ENCODE measurements at regions not wholly inside any gene's neighbourhood (a gene's known extent, or its start where the extent isn't known, plus 50 kb on each side); places are given as distances from the start of the nearest gene placed in this dataset.
"Not testable (repeated sequence)": the region's sequence is repeated elsewhere in the genome, so short reads cannot be mapped to it uniquely, and the experiment has no call there.

- CTCF ChIA-PET: interaction anchor here (0.6 to 1.9 kb wide), 8 partner anchors 14 to 42 kb away, joined by 3 to 6 read pairs (median 4); no protein-coding TSS in a partner anchor
- H3K4me3 Mint-ChIP-seq: peak overlapping the region; percentile 34
- not testable (repeated sequence) for H3K9me3 Mint-ChIP-seq (ENCODE audit: low read depth); H3K36me3 Mint-ChIP-seq (ENCODE audit: low read depth); H3K27me3 Mint-ChIP-seq
- POLR2A ChIA-PET: interaction anchor here (1.5 to 4.3 kb wide), 5 partner anchors 17 to 151 kb away, joined by 8 to 40 read pairs (median 12); no protein-coding TSS in a partner anchor
- DNase-seq (peak; percentile 83), ATAC-seq (peak; percentile 78)
- peak overlapping the region; percentile 99 for H3K27ac Mint-ChIP-seq
- H3K4me1 Mint-ChIP-seq: peaks cover 48% of the 10 kb centered on the region
- intact Hi-C loops (cut with DNase I, micrococcal nuclease): loop anchor here in 1 of 2 experiments (10.0 kb wide), 1 partner anchor 153 kb away; no protein-coding TSS in a partner anchor
Measured at GRCh38 chr1:148371551-148371994, 111.5 kb downstream of the PPIAL4G start.

GRCh38 chr1:148370661-148371060 lies 112.4 kb downstream of the PPIAL4G start:
- not testable (repeated sequence) for H3K9me3 Mint-ChIP-seq (ENCODE audit: low read depth); H3K27me3 Mint-ChIP-seq; H3K4me3 Mint-ChIP-seq; ATAC-seq; DNase-seq; H3K36me3 Mint-ChIP-seq (ENCODE audit: low read depth)
- intact Hi-C loops (cut with DNase I, micrococcal nuclease): loop anchor here in 1 of 2 experiments (10.0 kb wide), 1 partner anchor 154 kb away; no protein-coding TSS in a partner anchor
- peak overlapping the region; percentile 62 for H3K27ac Mint-ChIP-seq
- ChIA-PET CTCF (interaction anchor here (1.5 kb wide), 1 partner anchor 21 kb away, joined by 4 read pairs; no protein-coding TSS in a partner anchor), POLR2A (interaction anchor here (3.6 to 4.3 kb wide), 2 partner anchors 18 to 36 kb away, joined by 22 to 40 read pairs; no protein-coding TSS in a partner anchor)
- peaks cover 45% of the 10 kb centered on the region for H3K4me1 Mint-ChIP-seq

- intact Hi-C loops (cut with DNase I, micrococcal nuclease): loop anchor here in 1 of 2 experiments (5.0 kb wide), 1 partner anchor 50 kb away; no protein-coding TSS in a partner anchor
- H3K27me3 Mint-ChIP-seq: no peaks in the 10 kb centered on the region
- ChIA-PET POLR2A (interaction anchor here (1.2 kb wide), 1 partner anchor 21 kb away, joined by 3 read pairs; no protein-coding TSS in a partner anchor), CTCF (interaction anchor here (0.6 kb wide), 1 partner anchor 26 kb away, joined by 3 read pairs; no protein-coding TSS in a partner anchor)
- ATAC-seq (no peak), DNase-seq (no peak)
- H3K4me1 Mint-ChIP-seq: peaks cover 55% of the 10 kb centered on the region
- H3K27ac Mint-ChIP-seq: no peak overlapping the region
- H3K4me3 Mint-ChIP-seq: no peak overlapping the region
- H3K36me3 Mint-ChIP-seq (ENCODE audit: low read depth): no peaks in the 10 kb centered on the region
- H3K9me3 Mint-ChIP-seq (ENCODE audit: low read depth): no peaks in the 10 kb centered on the region
Measured at GRCh38 chr1:148367596-148367995, 115.5 kb downstream of the PPIAL4G start.

- H3K4me3 Mint-ChIP-seq; CTCF ChIA-PET; H3K27me3 Mint-ChIP-seq; H3K9me3 Mint-ChIP-seq (ENCODE audit: low read depth); ATAC-seq; H3K36me3 Mint-ChIP-seq (ENCODE audit: low read depth); DNase-seq; POLR2A ChIA-PET: not testable (repeated sequence)
- Mint-ChIP-seq H3K4me1 (peaks cover 54% of the 10 kb centered on the region), H3K27ac (peak overlapping the region; percentile 58)
- intact Hi-C loops (cut with DNase I, micrococcal nuclease): loop anchor here in 1 of 2 experiments (5.0 kb wide), 1 partner anchor 49 kb away; no protein-coding TSS in a partner anchor
Measured at GRCh38 chr1:148366136-148366753, 116.9 kb downstream of the PPIAL4G start.

- Mint-ChIP-seq H3K4me1 (peaks cover 44% of the 10 kb centered on the region), H3K27ac (peak overlapping the region; percentile 24)
- H3K27me3 Mint-ChIP-seq; DNase-seq; H3K4me3 Mint-ChIP-seq; H3K36me3 Mint-ChIP-seq (ENCODE audit: low read depth); H3K9me3 Mint-ChIP-seq (ENCODE audit: low read depth): not testable (repeated sequence)
- CTCF ChIA-PET: interaction anchor here (1.1 kb wide), 1 partner anchor 10 kb away, joined by 3 read pairs; no protein-coding TSS in a partner anchor
- POLR2A ChIA-PET: interaction anchor here (1.8 to 1.9 kb wide), 2 partner anchors 23 to 31 kb away, joined by 9 to 18 read pairs; no protein-coding TSS in a partner anchor
- ATAC-seq: peak; percentile 40
- intact Hi-C loops (cut with DNase I, micrococcal nuclease): loop anchor here in 1 of 2 experiments (5.0 kb wide), 1 partner anchor 48 kb away; no protein-coding TSS in a partner anchor
Measured at GRCh38 chr1:148365151-148365550, 118.0 kb downstream of the PPIAL4G start.

GRCh38 chr1:148363979-148364378 lies 119.1 kb downstream of the PPIAL4G start:
- not testable (repeated sequence) for H3K27me3 Mint-ChIP-seq; H3K4me3 Mint-ChIP-seq; H3K9me3 Mint-ChIP-seq (ENCODE audit: low read depth); H3K36me3 Mint-ChIP-seq (ENCODE audit: low read depth); DNase-seq; ATAC-seq
- intact Hi-C loops (cut with DNase I, micrococcal nuclease): loop anchor here (1.0 to 5.0 kb wide), 5 partner anchors 8 to 39 kb away; no protein-coding TSS in a partner anchor
- POLR2A ChIA-PET: interaction anchor here (0.5 to 1.9 kb wide), 3 partner anchors 24 to 39 kb away, joined by 3 to 18 read pairs (median 9); no protein-coding TSS in a partner anchor
- peaks cover 44% of the 10 kb centered on the region for H3K4me1 Mint-ChIP-seq
- CTCF ChIA-PET: interaction anchor here (1.1 to 1.5 kb wide), 2 partner anchors 8 to 12 kb away, joined by 3 read pairs; no protein-coding TSS in a partner anchor
- H3K27ac Mint-ChIP-seq: peak overlapping the region; percentile 80

- ChIA-PET CTCF (interaction anchor here (1.5 kb wide), 1 partner anchor 9 kb away, joined by 3 read pairs; no protein-coding TSS in a partner anchor), POLR2A (interaction anchor here (1.8 to 2.3 kb wide), 3 partner anchors 25 to 29 kb away, joined by 8 to 18 read pairs (median 9); no protein-coding TSS in a partner anchor)
- peak overlapping the region; percentile 80 for H3K27ac Mint-ChIP-seq
- peak; percentile 43 for DNase-seq
- H3K4me3 Mint-ChIP-seq: peak overlapping the region; percentile 74
- no peaks in the 10 kb centered on the region for H3K27me3 Mint-ChIP-seq
- H3K36me3 Mint-ChIP-seq (ENCODE audit: low read depth): no peaks in the 10 kb centered on the region
- no peak for ATAC-seq
- intact Hi-C loops (cut with DNase I, micrococcal nuclease): loop anchor here (1.0 to 5.0 kb wide), 5 partner anchors 9 to 39 kb away; no protein-coding TSS in a partner anchor
- H3K4me1 Mint-ChIP-seq: peaks cover 44% of the 10 kb centered on the region
- no peaks in the 10 kb centered on the region for H3K9me3 Mint-ChIP-seq (ENCODE audit: low read depth)
Measured at GRCh38 chr1:148363439-148363810, 119.7 kb downstream of the PPIAL4G start.

- ATAC-seq (peak; percentile 67), DNase-seq (peak; percentile 75)
- Mint-ChIP-seq H3K4me1 (peaks cover 44% of the 10 kb centered on the region), H3K9me3 (ENCODE audit: low read depth) (no peaks in the 10 kb centered on the region), H3K4me3 (peak overlapping the region; percentile 74), H3K36me3 (ENCODE audit: low read depth) (no peaks in the 10 kb centered on the region), H3K27ac (peak overlapping the region; percentile 80), H3K27me3 (peaks cover 3% of the 10 kb centered on the region)
- intact Hi-C loops (cut with DNase I, micrococcal nuclease): loop anchor here (1.0 to 5.0 kb wide), 7 partner anchors 9 to 40 kb away; no protein-coding TSS in a partner anchor
- ChIA-PET POLR2A (interaction anchor here (0.6 to 2.3 kb wide), 7 partner anchors 26 to 160 kb away, joined by 3 to 13 read pairs (median 5); no protein-coding TSS in a partner anchor), CTCF (interaction anchor here (0.7 to 1.0 kb wide), 2 partner anchors 10 to 15 kb away, joined by 3 read pairs; no protein-coding TSS in a partner anchor)
Measured at GRCh38 chr1:148362626-148363438, 120.3 kb downstream of the PPIAL4G start.

- H3K36me3 Mint-ChIP-seq (ENCODE audit: low read depth): no peaks in the 10 kb centered on the region
- H3K4me1 Mint-ChIP-seq: peaks cover 44% of the 10 kb centered on the region
- H3K27me3 Mint-ChIP-seq: peaks cover 3% of the 10 kb centered on the region
- H3K27ac Mint-ChIP-seq: peak overlapping the region; percentile 80
- H3K9me3 Mint-ChIP-seq (ENCODE audit: low read depth): no peaks in the 10 kb centered on the region
- peak; percentile 69 for DNase-seq
- intact Hi-C loops (cut with DNase I, micrococcal nuclease): loop anchor here (1.0 to 5.0 kb wide), 7 partner anchors 10 to 41 kb away; no protein-coding TSS in a partner anchor
- ATAC-seq: peak; percentile 76
- peak overlapping the region; percentile 74 for H3K4me3 Mint-ChIP-seq
- ChIA-PET POLR2A (interaction anchor here (0.6 to 2.3 kb wide), 7 partner anchors 26 to 161 kb away, joined by 3 to 13 read pairs (median 5); no protein-coding TSS in a partner anchor), CTCF (interaction anchor here (0.7 to 1.5 kb wide), 3 partner anchors 9 to 14 kb away, joined by 3 to 4 read pairs (median 3); no protein-coding TSS in a partner anchor)
Measured at GRCh38 chr1:148362216-148362611, 120.9 kb downstream of the PPIAL4G start.

GRCh38 chr1:148361427-148362215 lies 121.5 kb downstream of the PPIAL4G start:
- ChIA-PET CTCF (interaction anchor here (0.7 to 1.5 kb wide), 3 partner anchors 9 to 13 kb away, joined by 3 to 4 read pairs (median 3); no protein-coding TSS in a partner anchor), POLR2A (interaction anchor here (0.6 to 2.3 kb wide), 7 partner anchors 27 to 161 kb away, joined by 3 to 13 read pairs (median 5); no protein-coding TSS in a partner anchor)
- not testable (repeated sequence) for H3K9me3 Mint-ChIP-seq (ENCODE audit: low read depth); H3K27me3 Mint-ChIP-seq; H3K36me3 Mint-ChIP-seq (ENCODE audit: low read depth)
- intact Hi-C loops (cut with DNase I, micrococcal nuclease): loop anchor here (1.0 to 5.0 kb wide), 7 partner anchors 11 to 41 kb away; no protein-coding TSS in a partner anchor
- Mint-ChIP-seq H3K4me1 (peaks cover 44% of the 10 kb centered on the region), H3K4me3 (peak overlapping the region; percentile 74), H3K27ac (peak overlapping the region; percentile 80)
- ATAC-seq: peak; percentile 4
- DNase-seq: peak; percentile 73
